DND-41 (cell line): ENCODE measurements at regions not wholly inside any gene's neighbourhood (a gene's known extent, or its start where the extent isn't known, plus 50 kb on each side); places are given as distances from the start of the nearest gene placed in this dataset.

ENCODE experiments used
- EZH2 ChIP-seq: IDR thresholded peaks from 3 replicates; pipeline ENCODE4 v1.6.1; 2012; ENCODE audit warnings: borderline replicate concordance, low read depth, mild to moderate bottlenecking, moderate library complexity, low read length, inconsistent platforms; ENCODE audit not compliant: severe bottlenecking
- TF ChIP-seq, protein P1 (sequence below): IDR thresholded peaks from 2 replicates; pipeline ENCODE4 v1.5.1; 2012; ENCODE audit warnings: borderline replicate concordance, low read length, moderate library complexity, mild to moderate bottlenecking; ENCODE audit not compliant: poor library complexity, severe bottlenecking; ENCODE audit errors: extremely low read depth

DNA sequence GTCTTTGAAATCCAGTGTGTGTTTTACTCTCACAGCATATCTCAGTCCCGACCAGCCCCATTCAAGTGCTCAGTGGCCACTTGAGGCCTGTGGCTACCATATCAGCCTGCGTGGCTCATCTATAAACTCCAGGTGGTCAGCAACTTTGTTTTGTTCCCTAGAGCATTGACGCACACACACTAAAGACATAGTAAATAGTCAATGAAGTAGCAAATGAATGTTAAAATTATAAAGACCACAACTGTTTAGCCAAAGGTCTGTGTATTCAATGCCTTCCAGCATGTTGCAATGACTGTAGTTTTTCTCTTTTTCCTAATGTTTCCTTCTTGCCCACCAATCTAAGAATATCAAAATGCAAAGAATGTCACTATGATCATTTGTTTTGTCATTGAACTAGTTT, 238.2 kb upstream of the ZNF217 start:
- TF ChIP-seq, protein P1, sequence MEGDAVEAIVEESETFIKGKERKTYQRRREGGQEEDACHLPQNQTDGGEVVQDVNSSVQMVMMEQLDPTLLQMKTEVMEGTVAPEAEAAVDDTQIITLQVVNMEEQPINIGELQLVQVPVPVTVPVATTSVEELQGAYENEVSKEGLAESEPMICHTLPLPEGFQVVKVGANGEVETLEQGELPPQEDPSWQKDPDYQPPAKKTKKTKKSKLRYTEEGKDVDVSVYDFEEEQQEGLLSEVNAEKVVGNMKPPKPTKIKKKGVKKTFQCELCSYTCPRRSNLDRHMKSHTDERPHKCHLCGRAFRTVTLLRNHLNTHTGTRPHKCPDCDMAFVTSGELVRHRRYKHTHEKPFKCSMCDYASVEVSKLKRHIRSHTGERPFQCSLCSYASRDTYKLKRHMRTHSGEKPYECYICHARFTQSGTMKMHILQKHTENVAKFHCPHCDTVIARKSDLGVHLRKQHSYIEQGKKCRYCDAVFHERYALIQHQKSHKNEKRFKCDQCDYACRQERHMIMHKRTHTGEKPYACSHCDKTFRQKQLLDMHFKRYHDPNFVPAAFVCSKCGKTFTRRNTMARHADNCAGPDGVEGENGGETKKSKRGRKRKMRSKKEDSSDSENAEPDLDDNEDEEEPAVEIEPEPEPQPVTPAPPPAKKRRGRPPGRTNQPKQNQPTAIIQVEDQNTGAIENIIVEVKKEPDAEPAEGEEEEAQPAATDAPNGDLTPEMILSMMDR, result no peak
- no peak for TF ChIP-seq EZH2
